Neural progenitor cell (in vitro differentiated cells): ENCODE measurements at regions not wholly inside any gene's neighbourhood (a gene's known extent, or its start where the extent isn't known, plus 50 kb on each side); places are given as distances from the start of the nearest gene placed in this dataset.
A peak's percentile ranks its signal among the peaks of the same experiment; 100 is the strongest.

Experiments
- DNase-seq: peaks from one replicate; pipeline ENCODE4 v3.0.0-alpha.2; 2016; ENCODE audit warnings: low spot score
- H2AFZ ChIP-seq: fragments of 200-600 bp; sonication (generic); replicated peaks from 2 replicates; pipeline ENCODE4 v1.6.1; 2016; ENCODE audit warnings: antibody characterized with exemption
- H3F3A ChIP-seq: fragments of 200-600 bp; sonication (generic); 2 replicates; pipeline ENCODE4 v1.6.1; 2016; ENCODE audit warnings: antibody characterized with exemption, low read depth
- H3K27ac ChIP-seq: fragments of 200-600 bp; sonication (generic); 2 replicates; pipeline ENCODE4 v1.5.1; 2016; ENCODE audit warnings: mild to moderate bottlenecking
- H3K27me3 ChIP-seq: fragments of 200-600 bp; sonication (generic); 2 replicates; pipeline ENCODE4 v1.6.1; 2016; ENCODE audit warnings: mild to moderate bottlenecking, moderate library complexity
- H3K36me3 ChIP-seq: fragments of 200-600 bp; sonication (generic); 2 replicates; pipeline ENCODE4 v1.5.1; 2016
- H3K4me1 ChIP-seq: fragments of 200-600 bp; sonication (generic); 2 replicates; pipeline ENCODE4 v1.6.1; 2016; ENCODE audit warnings: mixed run types
- H3K4me2 ChIP-seq: fragments of 200-600 bp; sonication (generic); 2 replicates; pipeline ENCODE4 v1.6.1; 2016
- H3K4me3 ChIP-seq: fragments of 200-600 bp; sonication (generic); 2 replicates; pipeline ENCODE4 v1.5.1; 2016
- H3K79me2 ChIP-seq: fragments of 200-600 bp; sonication (generic); 2 replicates; pipeline ENCODE4 v1.6.1; 2016; ENCODE audit warnings: low read depth
- H3K9ac ChIP-seq: fragments of 200-600 bp; sonication (generic); 2 replicates; pipeline ENCODE4 v1.6.1; 2016
- H3K9me3 ChIP-seq: fragments of 200-600 bp; sonication (generic); 2 replicates; pipeline ENCODE4 v1.5.1; 2016; ENCODE audit warnings: low read depth
- H4K20me1 ChIP-seq: fragments of 200-600 bp; sonication (generic); 2 replicates; pipeline ENCODE4 v1.6.1; 2016; ENCODE audit warnings: low read depth
- H3K27ac Mint-ChIP-seq: 3 replicates; pipeline ENCODE4 v1.8.0; 2021; ENCODE audit warnings: mixed read lengths
- H3K27me3 Mint-ChIP-seq: 2 replicates; pipeline ENCODE4 v1.8.0; 2022; ENCODE audit warnings: low read depth, mild to moderate bottlenecking, inconsistent platforms, moderate library complexity, mixed read lengths; ENCODE audit not compliant: insufficient read depth
- H3K36me3 Mint-ChIP-seq: 3 replicates; pipeline ENCODE4 v1.8.0; 2021; ENCODE audit warnings: mixed read lengths
- H3K4me1 Mint-ChIP-seq: 3 replicates; pipeline ENCODE4 v1.8.0; 2021; ENCODE audit warnings: mixed read lengths
- H3K4me3 Mint-ChIP-seq: 3 replicates; pipeline ENCODE4 v1.8.0; 2021; ENCODE audit warnings: mild to moderate bottlenecking, moderate library complexity, mixed read lengths
- H3K9me3 Mint-ChIP-seq: 3 replicates; pipeline ENCODE4 v1.8.0; 2020; ENCODE audit warnings: mixed read lengths
- EZH2 ChIP-seq: fragments of 200-600 bp; sonication (generic); IDR thresholded peaks from 2 replicates; pipeline ENCODE4 v1.6.1; 2017; ENCODE audit warnings: antibody characterized with exemption, mild to moderate bottlenecking, moderate library complexity
- EZH2phosphoT487 ChIP-seq: fragments of 200-600 bp; sonication (generic); IDR thresholded peaks from 2 replicates; pipeline ENCODE4 v1.6.1; 2017; ENCODE audit warnings: antibody characterized with exemption
- TF ChIP-seq, protein P1 (sequence below): fragments of 200-600 bp; sonication (generic); IDR thresholded peaks from 2 replicates; pipeline ENCODE4 v1.5.1; 2017; ENCODE audit warnings: antibody characterized with exemption, mild to moderate bottlenecking

DNA sequence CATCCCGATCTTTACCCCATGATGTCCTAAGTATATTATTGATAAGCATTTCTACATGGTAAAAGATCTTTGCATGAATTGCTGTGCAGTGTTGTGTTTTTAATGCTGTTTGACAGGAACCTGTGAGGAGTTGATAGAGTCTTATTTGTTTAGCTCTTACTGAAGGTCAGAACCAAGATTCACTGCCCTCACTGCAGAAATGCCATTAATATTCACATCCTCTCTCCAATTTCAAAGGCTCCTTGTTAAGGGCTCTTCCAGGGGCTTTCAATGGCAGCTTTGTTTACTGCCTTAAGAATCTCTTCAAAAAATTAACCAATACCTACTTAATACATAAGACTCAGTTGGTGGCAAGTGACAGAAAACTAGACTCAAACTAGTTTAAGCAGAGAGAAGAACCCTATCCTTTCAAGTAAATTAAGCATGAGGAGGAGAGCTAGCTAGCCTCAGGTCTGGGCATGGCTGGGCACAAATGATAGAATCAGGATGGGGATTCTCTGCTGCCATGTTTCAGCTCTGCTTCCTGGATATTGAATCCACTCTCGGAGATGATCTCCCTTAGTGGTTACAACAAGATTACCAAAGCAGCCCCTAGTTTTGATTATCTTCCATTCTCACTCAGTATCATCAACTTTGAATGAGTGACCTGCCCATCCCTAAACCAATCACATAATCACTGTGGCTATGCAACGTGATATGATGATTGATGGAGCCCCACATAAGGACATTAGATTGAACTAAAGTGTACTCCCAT lies 311.8 kb downstream of the CDH11 start:
- H3K9me3 ChIP-seq, result no peaks in the 10 kb centered on the region
- H3K36me3 ChIP-seq, result no peaks in the 10 kb centered on the region
- H3K4me1 Mint-ChIP-seq, result peaks cover 4% of the 10 kb centered on the region
- peaks cover 2% of the 10 kb centered on the region for H3K27me3 Mint-ChIP-seq
- H3K4me2 ChIP-seq, result no peak overlapping the region
- H3K4me3 Mint-ChIP-seq, result no peak overlapping the region
- H3K27me3 ChIP-seq, result no peaks in the 10 kb centered on the region
- H3K4me1 ChIP-seq, result no peaks in the 10 kb centered on the region
- no peaks in the 10 kb centered on the region for H3K36me3 Mint-ChIP-seq
- no peak overlapping the region for H3K4me3 ChIP-seq
- no peaks in the 10 kb centered on the region for H3F3A ChIP-seq
- H2AFZ ChIP-seq, result peak overlapping the region; percentile 13
- H3K9ac ChIP-seq, result no peak overlapping the region
- no peaks in the 10 kb centered on the region for H3K79me2 ChIP-seq
- H4K20me1 ChIP-seq, result no peaks in the 10 kb centered on the region
- TF ChIP-seq EZH2phosphoT487 (no peak), EZH2 (no peak)
- TF ChIP-seq, protein P1, sequence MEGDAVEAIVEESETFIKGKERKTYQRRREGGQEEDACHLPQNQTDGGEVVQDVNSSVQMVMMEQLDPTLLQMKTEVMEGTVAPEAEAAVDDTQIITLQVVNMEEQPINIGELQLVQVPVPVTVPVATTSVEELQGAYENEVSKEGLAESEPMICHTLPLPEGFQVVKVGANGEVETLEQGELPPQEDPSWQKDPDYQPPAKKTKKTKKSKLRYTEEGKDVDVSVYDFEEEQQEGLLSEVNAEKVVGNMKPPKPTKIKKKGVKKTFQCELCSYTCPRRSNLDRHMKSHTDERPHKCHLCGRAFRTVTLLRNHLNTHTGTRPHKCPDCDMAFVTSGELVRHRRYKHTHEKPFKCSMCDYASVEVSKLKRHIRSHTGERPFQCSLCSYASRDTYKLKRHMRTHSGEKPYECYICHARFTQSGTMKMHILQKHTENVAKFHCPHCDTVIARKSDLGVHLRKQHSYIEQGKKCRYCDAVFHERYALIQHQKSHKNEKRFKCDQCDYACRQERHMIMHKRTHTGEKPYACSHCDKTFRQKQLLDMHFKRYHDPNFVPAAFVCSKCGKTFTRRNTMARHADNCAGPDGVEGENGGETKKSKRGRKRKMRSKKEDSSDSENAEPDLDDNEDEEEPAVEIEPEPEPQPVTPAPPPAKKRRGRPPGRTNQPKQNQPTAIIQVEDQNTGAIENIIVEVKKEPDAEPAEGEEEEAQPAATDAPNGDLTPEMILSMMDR, result peak; percentile 6
- DNase-seq, result no peak
- H3K27ac ChIP-seq, result no peak overlapping the region
- H3K9me3 Mint-ChIP-seq, result no peaks in the 10 kb centered on the region
- H3K27ac Mint-ChIP-seq, result no peak overlapping the region

DNA sequence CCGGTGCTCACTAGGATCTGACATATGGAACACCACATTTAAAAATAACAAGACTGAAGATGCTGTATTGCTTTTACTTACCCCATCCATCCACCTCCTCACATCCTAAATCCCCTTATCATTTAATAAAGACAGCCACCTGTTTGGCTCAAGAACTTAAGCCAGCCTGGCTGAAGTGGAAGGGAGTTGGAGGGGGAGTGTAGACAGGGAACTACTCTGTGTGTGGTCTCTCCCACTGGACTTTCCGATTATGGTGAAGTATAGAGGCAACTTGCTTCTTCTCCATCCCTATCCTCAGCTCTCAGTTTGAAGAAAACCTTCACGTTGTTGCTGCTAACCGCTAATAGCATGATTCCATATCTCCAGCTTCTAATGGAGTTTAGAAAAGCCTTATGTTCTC lies 313.4 kb downstream of the CDH11 start:
- Mint-ChIP-seq H3K27ac (no peak overlapping the region), H3K27me3 (peaks cover 2% of the 10 kb centered on the region), H3K36me3 (no peaks in the 10 kb centered on the region), H3K4me3 (no peak overlapping the region), H3K9me3 (no peaks in the 10 kb centered on the region), H3K4me1 (peaks cover 4% of the 10 kb centered on the region)
- no peaks in the 10 kb centered on the region for H3F3A ChIP-seq
- no peaks in the 10 kb centered on the region for H3K4me1 ChIP-seq
- no peaks in the 10 kb centered on the region for H3K9me3 ChIP-seq
- H3K27ac ChIP-seq, result no peak overlapping the region
- DNase-seq, result no peak
- H3K27me3 ChIP-seq, result no peaks in the 10 kb centered on the region
- no peaks in the 10 kb centered on the region for H3K79me2 ChIP-seq
- H3K4me3 ChIP-seq, result no peak overlapping the region
- no peak overlapping the region for H2AFZ ChIP-seq
- H3K4me2 ChIP-seq, result no peak overlapping the region
- TF ChIP-seq, protein P1, result no peak
- TF ChIP-seq EZH2phosphoT487 (no peak), EZH2 (no peak)
- H4K20me1 ChIP-seq, result no peaks in the 10 kb centered on the region
- H3K9ac ChIP-seq, result no peak overlapping the region
- no peaks in the 10 kb centered on the region for H3K36me3 ChIP-seq

DNA sequence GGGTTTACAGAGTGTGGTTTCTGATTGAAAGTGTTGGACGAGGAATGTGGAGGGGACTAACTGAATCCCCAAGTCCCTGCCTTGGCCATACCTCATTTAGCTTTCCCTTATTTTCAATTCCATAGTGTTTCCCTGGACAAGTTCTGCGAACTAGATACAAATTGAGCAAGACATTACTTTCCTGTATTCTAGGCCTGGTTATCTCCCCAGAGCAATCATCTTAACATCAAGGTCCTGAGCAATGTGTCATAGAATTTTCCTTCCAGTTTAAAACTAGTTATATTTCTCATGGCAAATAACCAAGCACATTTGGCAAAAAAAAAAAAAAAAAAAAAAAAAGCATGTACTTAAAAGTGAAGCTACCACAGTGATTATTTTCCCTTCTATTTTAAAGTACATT lies 330.1 kb downstream of the CDH11 start:
- Histone ChIP-seq H3K27me3 (no peaks in the 10 kb centered on the region), H3K79me2 (no peaks in the 10 kb centered on the region), H4K20me1 (no peaks in the 10 kb centered on the region), H3K9ac (no peak overlapping the region), H3F3A (no peaks in the 10 kb centered on the region), H3K27ac (no peak overlapping the region), H2AFZ (no peak overlapping the region), H3K4me2 (no peak overlapping the region), H3K36me3 (no peaks in the 10 kb centered on the region), H3K9me3 (no peaks in the 10 kb centered on the region), H3K4me3 (no peak overlapping the region), H3K4me1 (no peaks in the 10 kb centered on the region)
- Mint-ChIP-seq H3K27ac (no peak overlapping the region), H3K27me3 (no peaks in the 10 kb centered on the region), H3K36me3 (no peaks in the 10 kb centered on the region), H3K4me1 (no peaks in the 10 kb centered on the region), H3K9me3 (no peaks in the 10 kb centered on the region), H3K4me3 (no peak overlapping the region)
- TF ChIP-seq EZH2phosphoT487, result no peak
- no peak for TF ChIP-seq EZH2
- TF ChIP-seq, protein P1, result no peak
- DNase-seq, result no peak
